HuH-7 (cell line): ENCODE measurements at regions not wholly inside any gene's neighbourhood (a gene's known extent, or its start where the extent isn't known, plus 50 kb on each side); places are given as distances from the start of the nearest gene placed in this dataset.
"Not testable (repeated sequence)": the region's sequence is repeated elsewhere in the genome, so short reads cannot be mapped to it uniquely, and the experiment has no call there.

Source experiments
- DNase-seq: peaks from one replicate; pipeline ENCODE4 v3.0.0; 2011; ENCODE audit warnings: low spot score

DNA sequence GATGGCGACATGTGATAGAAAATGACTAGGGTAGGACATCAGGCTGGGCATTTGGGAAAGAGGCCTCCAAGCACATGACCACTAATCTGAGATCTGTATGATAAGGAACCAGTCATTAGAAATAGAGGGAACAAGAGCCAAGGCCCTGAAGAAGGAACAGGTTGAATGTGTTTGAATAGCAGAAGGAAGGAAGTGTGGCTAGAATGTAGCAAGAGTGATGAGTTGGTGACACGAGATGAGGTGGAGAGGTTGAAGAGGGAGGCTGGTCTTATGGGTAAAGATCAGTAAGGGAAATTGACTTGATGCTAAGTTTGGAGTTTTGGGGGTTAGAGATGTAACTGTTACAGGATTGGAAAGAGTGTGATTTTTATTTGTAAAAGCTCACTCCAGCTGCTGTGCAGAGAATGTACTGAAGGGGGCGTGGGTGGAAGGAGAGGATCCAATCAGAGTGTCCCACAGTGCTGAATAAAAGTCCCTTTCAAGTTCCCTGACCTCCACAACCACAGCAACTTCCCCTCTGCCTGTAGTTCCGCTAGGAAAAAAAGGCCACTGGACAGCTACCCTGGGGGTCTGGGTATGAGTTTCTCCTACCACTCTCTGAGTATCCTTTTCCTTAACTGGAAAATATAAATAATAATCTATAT lies 295.0 kb downstream of the OMA1 start:
- DNase-seq, result peak; percentile 34

DNA sequence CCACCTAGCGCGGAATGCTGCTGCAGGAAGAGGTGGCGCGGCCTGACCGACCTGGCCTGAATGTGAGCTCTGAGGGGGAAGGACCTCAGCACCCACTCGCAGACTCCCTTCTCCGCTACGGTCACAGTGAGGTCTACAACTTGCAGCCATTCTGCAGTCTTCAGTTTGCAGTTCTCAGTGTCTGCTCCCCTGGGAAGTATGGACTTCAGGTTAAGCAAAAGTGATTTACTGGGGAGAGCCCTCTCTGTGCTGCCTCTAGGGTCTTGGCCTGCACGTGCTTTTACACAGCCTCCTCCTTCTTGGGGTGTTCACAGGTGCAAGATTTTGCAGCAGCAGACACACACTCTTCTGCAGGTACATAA lies 296.0 kb downstream of the OMA1 start:
- no peak for DNase-seq

DNA sequence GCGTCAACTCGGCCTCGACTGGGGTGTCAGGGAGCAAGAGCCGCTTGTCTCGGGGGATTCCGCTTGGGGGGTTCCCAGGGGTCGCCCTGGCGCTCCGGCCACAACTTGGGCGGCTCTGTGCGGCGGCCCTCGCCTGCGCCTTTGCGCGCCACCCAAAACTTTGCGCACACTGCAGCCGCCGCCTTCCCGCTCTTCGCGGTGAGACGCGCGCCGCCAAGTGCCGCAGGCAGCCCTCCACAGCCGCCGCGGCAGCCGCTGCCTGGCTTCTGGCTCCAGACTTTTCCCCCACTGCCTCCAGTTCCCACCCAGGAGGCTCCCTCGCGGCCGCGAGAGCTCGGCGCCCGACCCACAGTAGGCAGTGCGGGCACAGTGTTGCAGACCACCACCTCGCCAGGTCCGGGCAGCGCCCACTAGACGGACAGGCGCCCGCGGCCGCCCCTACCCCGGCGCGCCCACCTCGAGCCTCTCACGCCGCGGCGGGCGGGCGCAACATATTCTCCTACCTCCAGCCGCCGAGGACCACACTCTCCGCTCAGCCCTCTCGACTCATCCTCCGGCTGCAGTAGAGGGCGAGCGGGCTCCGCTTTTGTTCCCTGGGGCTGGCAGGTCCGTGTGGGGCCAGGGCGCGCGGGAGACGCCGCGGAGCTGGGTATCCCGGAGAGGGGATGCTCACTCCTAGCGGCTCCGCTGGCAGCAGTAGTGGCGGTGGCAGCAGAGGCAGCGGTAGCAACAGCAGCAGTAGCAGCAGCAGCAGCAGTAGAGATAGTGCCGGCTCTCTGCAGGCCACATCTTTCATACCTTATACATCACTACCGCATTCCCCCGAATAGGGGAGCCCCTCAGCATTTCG lies 296.6 kb downstream of the OMA1 start:
- peak; percentile 54 for DNase-seq

DNA sequence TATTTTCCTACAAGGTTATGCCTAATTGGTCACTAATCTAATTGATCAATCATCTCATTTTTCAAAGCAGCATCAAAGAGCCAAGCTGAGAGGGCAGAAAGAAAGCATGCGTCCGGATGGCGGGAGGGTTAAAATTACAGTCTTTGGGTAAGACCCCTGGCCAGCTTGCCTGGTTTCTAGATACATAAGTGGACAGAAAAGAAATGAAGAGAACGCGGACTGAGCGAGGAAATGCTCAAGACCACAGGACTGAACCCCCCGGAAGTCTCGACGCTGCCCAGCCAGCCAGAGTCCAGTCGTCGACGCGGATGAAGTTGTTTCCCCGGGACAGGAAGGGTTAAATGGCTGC lies 297.2 kb downstream of the OMA1 start:
- no peak for DNase-seq

DNA sequence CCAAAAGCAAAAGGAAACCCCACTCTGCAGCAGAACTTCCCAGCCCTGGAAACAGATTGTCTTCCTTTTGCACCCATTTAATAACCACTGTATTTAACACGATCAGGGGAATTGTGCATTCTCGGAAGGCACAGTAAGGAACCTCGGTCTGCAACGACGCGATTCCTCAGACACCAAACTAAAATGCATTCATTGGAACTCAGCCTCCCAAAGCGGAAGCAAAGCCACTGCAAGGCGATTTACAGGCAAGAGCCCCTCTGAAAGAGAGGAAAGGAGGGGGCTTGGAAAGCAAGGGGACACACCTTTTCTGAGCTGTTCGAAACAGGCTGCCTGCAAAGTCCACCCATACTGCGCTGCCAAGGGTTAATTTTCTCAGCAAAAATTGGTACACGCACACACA lies 297.7 kb downstream of the OMA1 start:
- no peak for DNase-seq

DNA sequence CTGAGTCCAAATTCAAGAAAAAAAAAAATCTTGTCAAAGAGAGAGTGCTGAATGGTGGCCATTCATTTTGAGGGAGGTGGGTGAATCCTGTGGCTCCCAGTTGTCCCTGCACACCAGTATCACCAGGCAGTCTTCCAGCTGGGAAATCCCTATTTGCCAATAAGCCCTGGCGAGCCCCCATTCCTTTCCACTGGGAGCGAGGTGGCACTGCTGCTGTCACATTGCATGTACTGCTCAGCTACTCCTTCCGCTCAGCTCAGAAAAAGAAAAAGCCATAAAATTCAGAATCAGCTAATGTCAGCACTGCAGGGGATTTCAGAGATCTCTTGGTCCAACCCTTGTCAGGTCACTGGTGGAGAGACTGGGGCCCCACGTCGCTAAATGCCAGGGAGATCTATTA lies 298.5 kb downstream of the OMA1 start:
- no peak for DNase-seq

DNA sequence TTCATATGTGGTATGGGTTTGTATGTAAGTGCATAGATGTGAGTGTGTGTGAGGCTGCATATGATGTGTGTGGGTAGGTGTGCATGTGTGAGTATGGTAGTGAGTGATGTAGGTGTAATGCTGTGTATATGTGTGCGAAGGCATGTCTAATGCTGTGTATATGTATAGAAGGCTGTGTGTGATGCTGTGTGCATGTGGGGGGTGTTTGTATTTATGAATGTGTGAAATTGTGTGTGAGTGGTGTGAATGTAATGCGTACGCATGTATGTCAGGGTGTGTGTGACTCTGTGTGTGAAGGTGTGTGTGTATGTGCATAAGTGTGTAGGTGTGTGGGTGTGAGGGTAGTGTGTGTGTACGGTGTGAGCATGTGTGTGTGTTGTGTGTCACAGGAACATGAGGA lies 300.0 kb downstream of the OMA1 start:
- no peak for DNase-seq

DNA sequence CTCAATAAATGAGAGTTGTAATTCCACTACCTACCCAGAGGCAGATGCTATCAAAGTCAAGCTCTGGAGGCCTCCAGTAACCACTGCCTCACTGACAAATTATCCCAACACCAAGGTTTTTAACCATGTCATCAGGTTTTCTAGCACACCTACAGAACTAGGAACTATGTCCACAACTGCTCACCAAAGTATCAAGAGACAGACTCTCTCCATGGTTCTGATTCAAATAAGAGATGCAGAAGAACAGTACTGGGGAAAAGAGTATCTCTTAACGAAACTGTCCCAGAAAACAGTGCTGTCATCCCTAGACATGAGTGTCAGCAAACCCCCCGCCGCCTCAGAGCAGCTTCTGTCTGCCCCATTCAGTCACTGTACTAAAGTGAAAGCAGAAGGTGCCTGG lies 301.7 kb downstream of the OMA1 start:
- no peak for DNase-seq

DNA sequence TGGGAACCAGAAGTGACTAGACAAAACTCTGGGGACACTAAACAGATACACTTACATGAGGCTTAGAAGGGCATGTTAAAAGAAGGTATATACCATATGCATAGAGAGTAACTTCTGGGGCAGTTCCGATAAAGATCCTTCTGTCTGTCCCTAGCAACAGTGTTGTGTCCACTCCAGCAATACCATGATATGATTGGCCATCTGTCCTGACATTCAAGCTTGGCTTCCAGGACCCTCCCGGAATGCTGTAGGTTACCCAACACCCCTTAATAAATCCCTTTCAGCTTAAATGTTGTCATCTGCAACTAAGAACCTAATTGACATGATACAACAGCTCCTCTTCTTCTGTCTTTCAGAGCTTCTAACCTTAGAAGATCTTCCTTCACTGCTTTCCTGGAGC lies 307.7 kb downstream of the OMA1 start:
- no peak for DNase-seq

DNA sequence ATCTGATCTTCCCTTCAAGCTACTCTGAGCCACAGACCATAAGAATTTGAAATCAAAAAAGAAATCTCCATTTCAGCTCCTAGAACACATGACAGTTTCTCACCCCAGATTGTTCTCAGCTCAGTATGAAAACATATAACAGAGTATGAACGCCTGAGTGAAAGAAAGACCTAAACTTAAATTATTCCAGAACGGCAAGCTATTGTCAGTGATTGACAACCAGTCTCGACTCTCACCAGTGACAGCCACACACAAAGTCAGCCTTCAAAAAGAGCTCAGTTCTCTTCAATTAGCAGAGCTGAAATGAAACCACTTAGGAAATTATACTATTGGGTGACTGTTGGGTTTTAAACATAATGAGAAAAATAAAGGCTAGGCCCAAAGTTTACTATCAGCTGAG lies 312.8 kb downstream of the OMA1 start:
- no peak for DNase-seq

DNA sequence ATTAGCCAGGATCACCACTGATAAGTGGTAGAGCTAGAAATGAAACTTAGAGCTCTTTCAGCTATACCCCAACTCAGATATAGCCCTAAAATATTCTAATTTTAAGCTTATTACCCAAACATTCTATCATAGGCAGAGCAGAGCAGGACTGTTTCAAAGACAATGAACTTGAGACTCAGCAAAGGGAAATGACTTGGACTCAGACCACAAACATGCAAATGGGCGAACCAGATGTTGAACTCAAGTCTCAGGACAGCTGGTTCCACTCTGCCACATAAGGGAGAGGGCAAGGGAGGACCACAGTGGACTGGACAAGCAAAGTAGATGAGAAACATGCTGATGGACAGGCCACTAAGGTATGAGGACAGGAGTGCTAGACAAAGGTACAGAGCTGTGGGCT lies 315.3 kb downstream of the OMA1 start:
- DNase-seq, result no peak

DNA sequence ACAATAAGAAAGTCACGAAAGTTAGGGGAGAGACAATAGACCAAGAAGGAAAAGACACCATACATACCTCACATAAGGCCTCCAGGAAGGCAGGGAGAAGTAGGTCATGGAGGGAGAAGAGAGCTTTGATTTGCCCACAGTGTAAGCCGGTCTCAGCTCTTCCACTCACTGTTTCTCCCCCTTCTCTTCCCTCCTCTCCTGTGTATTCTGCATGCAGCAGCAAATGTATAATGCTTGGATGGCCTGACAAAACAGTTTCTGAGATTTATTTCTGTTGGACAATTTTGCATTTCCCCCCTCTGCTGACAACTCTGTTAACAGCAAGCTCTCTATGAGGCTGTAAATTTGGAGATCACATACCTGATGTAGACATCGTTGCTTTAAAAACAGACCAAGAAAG lies 318.9 kb downstream of the OMA1 start:
- DNase-seq, result no peak

DNA sequence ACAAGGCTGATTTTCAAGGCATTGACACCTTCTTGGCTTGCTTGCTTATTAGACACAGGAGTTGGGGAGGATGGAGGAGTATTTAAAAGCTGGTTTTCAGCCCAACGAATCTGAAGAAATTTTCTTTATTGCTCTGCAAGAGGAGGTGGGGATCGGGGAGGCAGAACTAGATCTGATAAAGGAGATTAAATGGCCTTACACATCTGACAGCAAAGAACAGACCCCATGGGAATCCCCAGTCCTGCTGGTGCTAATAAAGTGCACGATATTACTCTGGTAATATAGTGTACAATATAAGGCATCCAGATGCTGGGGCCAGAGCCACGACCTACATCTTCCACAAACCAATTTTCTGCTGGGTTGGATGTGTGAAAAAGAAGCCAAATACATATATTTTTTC lies 323.0 kb downstream of the OMA1 start:
- no peak for DNase-seq

DNA sequence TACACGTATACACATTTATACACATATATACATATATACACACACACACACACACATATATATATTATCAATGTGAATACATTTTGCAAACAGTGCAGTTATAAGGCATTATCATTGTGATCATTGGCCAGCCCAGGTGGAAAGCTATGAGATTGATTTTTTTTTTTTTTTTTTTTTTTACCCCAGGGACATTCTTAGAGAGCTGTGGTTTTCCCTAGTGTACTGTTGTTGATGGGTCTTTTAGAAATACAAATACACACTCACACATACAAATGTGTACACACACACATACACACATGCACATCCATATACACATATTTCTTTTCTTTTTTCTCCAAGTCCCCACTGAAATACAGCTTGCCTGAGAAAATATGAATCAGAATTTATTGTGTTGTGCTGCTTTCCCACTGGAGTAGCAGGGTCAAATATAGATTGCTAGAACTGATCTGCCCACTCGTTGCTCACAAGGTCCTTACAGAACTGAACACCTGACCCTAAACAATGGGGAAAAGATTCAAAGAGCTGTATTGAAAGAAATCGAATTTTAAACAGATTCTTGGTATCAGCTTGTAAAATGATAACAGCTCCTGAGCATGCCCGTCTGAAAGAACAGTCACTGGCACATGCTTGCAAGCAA lies 325.6 kb downstream of the OMA1 start:
- no peak for DNase-seq

DNA sequence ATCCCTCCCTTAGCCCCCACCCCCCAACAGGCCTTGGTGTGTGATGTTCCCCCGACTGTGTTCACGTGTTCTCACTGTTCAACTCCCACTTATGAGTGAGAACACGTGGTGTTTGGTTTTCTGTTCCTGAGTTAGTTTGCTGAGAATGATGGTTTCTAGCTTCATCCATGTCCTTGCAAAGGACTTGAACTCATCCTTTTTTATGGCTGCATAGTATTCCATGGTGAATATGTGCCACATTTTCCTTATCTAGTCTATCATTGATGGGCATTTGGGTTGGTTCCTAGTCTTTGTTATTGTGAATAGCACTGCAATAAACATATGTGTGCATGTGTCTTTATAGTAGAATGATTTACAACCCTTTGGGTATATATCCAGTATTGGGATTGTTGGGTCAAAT lies 330.4 kb downstream of the OMA1 start:
- not testable (repeated sequence) for DNase-seq

DNA sequence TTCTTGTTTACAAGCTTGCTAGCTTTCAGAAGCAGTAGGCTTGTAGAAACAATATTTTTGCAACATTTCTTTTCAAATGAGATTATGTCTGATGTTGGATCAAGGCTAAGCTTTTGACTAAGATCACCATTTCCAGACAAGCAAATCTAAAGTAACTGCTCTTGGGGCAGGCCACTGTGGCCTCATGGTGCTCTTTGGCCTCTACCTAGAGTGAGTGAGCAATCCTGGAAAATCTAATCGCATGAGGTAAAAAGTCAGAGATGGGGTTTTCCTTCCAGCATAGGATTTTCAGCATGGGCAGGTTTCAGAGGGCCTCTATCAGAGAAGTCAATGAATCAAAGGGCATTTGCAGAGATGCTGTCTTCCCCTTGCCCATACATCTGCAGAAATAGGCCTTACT lies 331.9 kb downstream of the OMA1 start:
- DNase-seq, result no peak

DNA sequence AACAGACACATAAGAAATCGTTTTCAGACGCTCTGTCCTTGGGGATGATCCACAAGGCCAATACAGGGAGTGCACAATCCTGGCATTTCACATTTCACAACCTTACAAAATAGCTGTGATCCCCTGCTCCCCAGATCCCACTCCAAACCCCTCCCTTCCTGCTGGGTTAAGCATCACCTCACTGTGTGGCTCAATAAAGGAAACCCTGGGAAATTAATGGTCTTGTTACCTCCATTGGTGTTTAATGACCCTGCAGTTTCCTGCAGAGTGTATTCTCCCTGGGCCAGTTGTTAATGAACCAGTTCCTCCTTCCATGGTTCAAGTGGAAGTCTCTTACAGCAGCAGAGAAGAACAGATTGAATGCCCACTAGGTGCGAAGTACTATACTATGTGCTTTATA lies 334.7 kb downstream of the OMA1 start:
- no peak for DNase-seq

DNA sequence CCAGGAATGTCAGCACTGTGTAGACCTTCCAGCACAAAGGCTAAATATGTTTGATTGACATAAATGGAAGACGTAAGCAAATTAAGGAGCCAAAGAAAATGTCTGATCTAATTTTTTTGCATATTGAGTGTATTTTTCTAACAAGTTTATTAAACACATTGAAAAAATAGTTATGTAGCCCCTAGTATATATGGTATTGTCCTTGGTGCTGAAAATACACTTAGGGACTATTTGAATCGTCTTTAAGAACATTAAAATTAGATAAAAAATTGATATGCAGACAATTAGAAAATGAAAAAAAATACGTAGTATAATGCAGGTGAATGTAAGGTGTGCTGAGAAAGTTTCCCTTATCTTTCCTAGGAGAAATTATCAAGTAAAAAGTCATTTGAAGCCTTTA lies 337.0 kb downstream of the OMA1 start:
- DNase-seq, result no peak

DNA sequence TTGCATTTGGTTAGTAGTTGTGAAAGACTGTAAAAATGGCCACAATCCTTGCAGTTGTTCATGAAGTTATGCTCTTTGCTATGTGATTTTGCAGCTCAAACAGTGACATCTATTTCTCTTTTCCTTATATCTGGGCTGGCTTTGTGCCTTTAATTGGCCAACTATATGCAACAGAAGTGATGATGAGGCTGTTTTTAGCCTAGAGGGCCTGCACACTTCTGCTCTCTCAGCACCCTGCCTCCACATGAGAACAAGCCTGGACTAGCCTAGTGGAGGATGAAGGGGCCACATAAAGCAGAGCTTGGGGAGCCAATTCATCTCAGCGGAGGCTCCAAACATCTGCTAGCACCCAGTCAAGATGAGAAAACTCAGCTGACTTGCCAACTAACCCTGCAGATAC lies 339.8 kb downstream of the OMA1 start:
- DNase-seq, result no peak

DNA sequence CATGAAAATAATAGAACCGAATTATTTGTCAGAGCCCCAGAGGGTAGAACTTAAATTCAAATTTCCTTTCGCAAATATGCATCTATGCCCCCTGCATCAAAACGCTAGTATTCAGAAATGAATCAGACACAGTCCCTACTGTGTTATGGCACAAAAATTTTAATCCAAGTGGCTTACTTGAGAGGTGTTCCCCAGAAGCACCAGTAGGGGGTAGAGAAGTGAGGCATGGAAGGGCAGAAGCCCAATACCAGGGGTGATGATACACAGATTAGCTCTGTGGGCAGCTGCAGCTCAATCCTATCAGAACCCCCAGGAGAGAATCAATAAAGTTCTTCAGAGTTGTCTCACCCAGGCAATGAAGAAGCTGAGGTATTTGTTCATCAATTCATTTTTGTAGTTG lies 342.2 kb downstream of the OMA1 start:
- DNase-seq, result peak; percentile 8

DNA sequence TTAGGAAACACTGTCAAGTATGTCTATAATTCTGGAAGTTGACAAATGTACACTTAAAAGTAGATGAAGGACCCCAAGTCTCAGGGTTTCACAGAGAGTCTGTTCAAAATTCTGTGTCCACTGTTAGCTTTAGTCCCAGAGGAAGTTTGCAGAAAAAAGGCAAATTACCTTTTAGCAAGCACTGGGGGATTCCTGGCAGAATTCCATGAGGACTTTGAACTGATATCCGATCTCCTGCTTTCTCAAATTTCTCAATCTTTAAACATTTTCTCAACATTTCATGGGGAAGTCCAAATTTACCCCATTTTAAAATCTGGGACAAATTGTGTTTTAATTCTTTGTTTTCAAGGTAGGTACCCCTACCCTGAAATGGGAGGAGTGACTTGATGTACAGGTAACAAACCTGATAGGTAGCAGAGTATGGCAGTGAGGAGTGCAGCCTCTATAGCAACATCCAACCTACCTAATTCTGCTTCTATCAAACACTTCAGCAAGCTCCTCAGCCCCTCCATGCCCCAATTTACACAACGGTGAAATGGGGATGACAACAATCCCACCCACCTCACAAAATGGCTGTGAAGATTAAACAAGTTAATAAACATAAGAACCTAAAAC lies 344.9 kb downstream of the OMA1 start:
- no peak for DNase-seq

DNA sequence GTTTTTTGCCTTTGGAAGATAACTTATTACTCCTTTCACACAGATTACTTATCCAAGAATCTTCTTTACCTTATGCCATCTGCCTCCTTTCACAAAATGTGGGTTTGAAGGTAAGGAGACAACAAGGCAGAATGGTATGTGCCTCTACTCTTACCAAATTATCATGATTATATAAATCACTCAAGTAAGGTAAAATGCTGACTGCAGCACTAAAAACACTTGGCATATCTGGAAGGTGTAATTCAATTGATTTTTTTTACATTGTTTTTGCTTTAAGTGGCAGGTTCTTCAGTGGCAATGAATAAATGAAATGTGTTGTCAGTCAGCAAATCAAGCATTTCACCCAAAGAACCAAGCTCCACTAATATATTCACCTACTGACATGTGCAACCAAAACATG lies 346.1 kb downstream of the OMA1 start:
- DNase-seq, result no peak

DNA sequence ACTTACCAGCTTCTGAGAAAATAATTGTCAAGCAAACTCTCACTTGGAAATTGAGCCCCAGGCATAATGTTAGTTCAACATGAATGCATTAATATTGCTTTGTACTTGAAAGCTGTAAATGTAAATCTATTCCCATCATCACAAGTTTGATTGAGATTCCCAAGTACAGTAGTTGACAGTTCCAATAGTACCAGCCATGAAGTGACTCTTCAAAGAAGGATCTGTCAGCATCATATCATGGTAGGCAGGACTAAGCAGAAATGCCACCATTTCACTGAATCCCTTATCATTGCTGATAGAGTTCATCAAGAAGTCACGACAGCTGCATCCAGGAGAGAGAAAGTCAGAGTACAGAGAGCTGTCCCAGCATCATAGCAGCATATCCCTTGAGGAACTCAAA lies 348.7 kb downstream of the OMA1 start:
- DNase-seq, result no peak
